ENCODE measurements at regions not wholly inside any gene's neighbourhood (a gene's known extent, or its start where the extent isn't known, plus 50 kb on each side); places are given as distances from the start of the nearest gene placed in this dataset.
"Not testable (repeated sequence)": the region's sequence is repeated elsewhere in the genome, so short reads cannot be mapped to it uniquely, and the experiment has no call there.

GRCh38 chr5:42242210-42242609 lies 181.0 kb upstream of the GHR start:
- DNase-seq = no peak

DNA sequence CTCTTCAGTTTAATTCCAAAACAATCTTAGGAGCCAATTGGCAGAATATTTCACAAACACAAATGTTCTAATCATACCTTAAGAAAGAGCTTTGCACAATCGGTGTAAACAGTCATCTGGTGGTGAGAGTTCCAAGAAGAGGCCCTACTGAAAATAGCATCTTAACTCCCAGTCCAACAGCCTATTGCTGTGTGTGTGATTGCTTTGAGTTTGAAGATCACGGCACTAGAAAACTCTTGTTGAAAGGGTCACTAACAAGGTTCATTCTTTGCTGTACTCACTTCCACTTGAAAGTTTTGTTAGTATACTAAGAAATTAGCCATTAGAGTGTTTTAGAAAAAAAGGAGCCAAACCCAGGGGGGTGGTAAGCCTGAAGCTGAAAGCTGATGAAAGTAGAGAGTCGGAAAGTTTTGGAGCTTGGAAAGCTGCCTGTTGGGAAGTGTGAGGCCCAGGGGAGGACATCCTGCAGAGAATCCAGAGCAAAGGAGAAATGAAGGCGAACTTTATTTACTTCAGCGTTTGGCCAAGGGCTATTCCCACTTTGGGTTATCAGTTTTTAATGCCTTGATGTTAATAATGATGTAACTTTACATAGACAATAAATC lies 180.3 kb upstream of the GHR start:
- no peak for DNase-seq

- DNase-seq = no peak
Observed at GRCh38 chr5:42252306-42252705, 170.9 kb upstream of the GHR start.

DNA sequence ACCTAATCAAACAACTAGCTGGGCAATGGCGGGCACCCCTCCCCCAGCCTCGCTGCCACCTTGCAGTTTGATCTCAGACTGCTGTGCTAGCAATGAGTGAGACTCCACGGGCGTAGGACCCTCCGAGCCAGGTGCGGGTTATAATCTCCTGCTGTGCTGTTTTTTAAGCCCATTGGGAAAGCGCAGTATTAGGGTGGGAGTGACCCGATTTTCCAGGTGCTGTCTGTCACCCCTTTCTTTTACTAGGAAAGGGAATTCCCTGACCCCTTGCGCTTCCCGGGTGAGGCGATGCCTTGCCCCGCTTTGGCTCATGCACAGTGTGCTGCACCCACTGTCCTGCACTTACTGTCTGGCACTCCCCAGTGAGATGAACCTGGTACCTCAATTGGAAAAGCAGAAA lies 163.3 kb upstream of the GHR start:
- DNase-seq = not testable (repeated sequence)

DNA sequence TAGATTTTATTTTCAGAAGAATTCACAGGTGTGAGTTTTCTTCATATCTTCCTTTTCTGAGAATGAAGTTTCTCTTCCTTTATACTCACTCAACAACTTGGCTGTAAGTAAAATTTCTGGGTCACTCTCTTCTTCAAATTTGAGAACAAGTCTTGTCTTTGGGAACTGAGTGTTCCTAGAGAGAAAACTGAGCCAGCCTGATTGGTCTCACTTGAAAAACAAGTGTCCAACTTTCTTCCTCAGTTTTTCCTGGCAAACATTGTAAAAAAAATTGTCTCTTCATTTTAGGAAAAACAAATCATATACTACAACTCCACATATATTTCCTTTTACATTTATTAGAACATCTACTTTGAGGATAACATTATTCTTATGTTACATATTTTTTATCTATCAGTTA lies 156.1 kb upstream of the GHR start:
- DNase-seq = no peak

- DNase-seq = not testable (repeated sequence)
Observed at GRCh38 chr5:42268170-42268569, 155.1 kb upstream of the GHR start.

DNA sequence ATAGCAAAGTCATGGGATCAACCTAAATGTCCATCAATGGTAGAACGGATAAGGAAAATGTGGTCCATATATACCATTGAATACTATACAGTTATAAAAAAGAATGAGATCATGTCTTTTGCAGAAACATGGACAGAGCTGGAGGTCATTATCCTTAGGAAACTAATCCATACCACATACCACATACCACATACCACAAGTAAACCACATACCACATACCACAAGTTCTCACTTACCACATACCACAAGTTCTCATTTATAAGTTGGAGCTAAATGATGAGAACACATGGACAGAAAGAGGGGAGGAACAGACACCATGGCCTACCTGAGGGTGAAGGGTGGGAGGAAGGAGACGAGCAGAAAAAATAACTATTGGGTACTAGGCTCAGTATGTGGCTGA lies 154.6 kb upstream of the GHR start:
- no peak for DNase-seq

DNA sequence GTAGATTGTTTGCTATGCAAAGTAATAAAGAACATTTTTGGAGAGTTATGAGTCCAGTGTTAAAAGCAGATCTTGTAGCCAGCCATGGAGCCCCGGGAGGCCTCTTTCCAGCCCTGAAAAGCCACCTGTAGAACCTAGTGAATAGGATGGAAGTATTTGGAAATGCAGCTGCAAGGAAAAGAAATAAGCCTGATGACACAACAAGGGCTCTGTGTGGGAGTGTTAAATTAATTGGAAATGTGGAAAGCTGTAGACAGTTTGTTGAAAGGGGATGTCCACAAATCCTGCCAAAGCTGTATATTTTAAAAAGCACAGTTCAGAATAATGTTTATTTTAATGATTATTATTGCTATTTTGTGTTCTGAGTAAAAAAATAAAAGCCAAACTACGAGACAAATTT lies 152.5 kb upstream of the GHR start:
- no peak for DNase-seq

- peak; percentile 5 for DNase-seq
Observed at GRCh38 chr5:42274913-42275312, 148.3 kb upstream of the GHR start.

DNA sequence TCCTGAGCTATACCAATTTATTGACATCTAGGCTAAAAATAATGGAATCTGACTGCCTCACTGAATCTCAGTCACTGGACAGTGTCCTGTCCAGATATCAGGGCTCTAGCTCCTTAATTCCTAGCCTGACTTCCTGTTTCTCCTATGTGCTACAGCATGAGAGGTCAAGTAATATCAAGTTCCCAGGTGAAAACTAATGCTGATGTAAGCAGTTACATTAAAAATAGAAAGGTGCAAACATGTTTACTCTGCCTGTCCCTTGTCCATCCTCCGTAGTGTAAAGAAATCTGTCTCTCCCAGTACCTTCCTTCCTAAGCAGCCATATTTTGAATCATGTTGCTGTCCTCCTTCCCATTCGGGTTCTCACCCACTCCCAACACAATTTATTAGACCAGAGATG lies 145.9 kb upstream of the GHR start:
- DNase-seq = no peak

DNA sequence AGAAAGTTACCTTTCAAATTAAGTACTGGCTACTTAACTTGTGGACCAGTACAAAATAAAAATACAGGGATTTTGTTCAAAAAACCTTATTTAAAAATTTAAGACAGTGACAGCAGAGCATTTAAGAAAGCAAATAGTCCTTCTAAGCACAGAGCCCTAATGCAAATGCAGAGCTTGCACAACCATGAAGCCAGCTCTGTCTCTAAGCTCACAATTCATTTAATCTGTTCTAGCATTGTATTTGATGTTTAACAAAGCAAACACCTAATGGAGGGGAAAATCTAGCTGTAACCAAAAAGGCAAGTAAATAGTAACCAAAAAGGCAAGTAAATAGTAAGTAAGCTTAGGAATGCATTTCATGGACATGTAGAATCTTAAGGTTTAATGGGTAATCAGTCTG lies 138.7 kb upstream of the GHR start:
- DNase-seq = no peak

GRCh38 chr5:42285230-42285629 lies 138.0 kb upstream of the GHR start:
- DNase-seq = no peak

GRCh38 chr5:42300496-42300895 lies 122.7 kb upstream of the GHR start:
- DNase-seq = no peak

- peak; percentile 4 for DNase-seq
Observed at GRCh38 chr5:42301349-42301748, 121.9 kb upstream of the GHR start.

- DNase-seq = no peak
Observed at GRCh38 chr5:42302186-42302585, 121.1 kb upstream of the GHR start.

DNA sequence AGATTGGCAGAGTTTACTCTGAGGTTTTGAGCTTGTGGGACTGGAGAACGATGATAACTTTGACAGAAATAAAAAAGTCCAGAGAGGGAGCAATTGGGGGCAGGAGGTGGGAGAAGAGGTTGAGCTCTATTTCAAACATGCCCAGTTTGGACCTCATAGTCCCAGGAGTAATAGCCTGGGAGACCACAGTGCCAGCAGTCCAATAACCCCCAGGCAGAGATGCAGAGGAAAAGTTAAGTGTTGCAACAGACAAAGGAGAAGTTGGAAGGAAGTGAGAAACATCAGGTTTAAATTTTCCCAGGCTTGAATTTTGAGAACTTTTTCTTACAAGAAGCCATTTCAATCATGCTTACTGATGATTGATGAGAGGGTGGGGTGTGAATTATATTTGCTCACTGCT lies 117.0 kb upstream of the GHR start:
- no peak for DNase-seq

DNA sequence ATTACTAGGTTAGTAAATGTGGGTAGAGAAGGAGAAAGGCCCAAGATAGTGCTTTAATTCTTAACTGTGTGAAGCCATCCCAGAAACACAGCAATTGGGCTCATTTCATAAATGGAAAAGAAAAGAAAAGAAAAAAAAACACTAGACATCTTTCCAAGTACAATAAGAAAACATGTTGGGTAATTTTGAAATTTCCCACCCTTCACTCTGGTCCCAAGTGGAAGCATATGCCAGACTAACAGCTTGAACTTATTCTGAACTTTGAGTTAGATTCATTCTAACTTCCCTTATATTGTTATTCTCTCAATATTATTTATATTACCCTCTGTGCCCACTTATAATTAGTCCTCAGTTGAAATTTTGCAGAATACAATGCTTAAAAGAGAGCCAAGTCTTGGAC lies 113.4 kb upstream of the GHR start:
- DNase-seq = no peak

DNA sequence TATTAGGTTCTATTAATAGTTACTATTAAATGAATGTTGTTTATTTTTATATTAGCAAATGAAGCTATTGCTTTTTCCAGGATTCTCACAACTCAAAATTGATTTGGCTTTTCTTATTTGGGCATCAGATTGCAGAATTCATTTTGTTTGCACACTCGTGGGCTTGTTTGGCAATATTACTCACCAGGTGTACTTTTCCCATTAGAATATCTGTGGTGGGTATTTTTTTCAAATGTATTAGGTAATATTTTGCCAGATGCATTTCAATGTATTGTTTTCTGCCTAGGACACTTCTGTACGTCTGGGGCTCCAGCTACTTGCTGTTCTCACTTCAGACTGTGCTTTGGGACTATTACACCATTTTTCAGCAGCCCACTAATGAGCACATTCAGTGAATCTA lies 108.0 kb upstream of the GHR start:
- no peak for DNase-seq

DNA sequence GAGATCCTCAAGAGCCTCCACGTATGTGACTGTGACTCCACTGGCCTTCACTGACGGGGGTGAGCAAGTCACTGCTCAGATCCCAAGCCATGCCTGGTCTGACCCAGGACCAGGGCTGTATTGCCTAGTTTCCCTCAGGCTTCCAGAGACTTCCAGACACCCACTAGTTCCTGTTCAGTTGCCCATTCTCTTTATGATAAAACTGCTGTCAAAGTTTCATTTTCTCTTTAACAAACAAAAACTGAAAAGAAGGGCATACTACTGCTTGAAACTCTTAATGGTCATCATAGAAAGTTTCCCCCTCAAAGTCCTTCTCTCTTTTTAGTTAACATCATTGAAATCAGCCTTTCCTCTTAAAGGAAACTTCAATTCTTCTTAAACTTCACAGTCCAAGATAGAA lies 105.7 kb upstream of the GHR start:
- DNase-seq = no peak

DNA sequence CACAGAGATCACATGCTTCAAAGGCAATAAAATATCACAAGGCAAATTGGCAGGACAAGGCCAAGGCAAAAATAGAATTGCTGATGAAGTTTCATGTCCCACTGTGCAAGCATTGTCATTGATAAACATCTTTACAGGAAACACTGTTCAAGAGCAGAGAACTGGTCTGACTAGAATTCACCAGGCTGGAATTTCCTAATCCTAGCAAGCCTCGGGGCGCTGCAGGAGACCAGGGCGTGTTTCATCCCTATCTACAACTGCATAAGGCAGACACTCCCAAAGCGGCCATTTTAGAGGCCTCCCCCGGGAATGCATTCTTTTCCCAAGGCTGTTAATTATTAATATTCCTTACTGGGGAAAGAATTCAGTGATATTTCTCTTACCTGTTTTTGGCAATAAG lies 103.7 kb upstream of the GHR start:
- not testable (repeated sequence) for DNase-seq

DNA sequence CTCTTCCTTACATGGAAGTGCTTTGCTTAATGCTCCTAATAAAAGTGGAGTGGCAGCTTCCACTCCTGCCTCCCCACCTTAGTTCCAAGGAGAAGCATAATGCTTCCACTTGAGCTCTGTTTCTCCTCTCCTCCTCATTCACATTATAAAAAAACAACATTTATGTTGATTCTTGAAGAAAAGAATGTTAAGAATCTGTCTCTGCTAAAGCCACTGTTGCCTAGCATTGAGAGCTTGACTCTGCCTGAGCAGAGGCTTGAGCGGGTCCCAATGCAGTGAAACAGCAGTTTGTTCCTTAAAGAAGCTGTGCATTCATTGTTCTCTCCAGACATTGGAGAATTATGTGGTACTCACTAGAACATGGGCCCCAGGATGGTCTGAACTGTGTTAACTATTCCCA lies 101.5 kb upstream of the GHR start:
- peak; percentile 23 for DNase-seq

- no peak for DNase-seq
Observed at GRCh38 chr5:42337143-42337542, 86.1 kb upstream of the GHR start.

DNA sequence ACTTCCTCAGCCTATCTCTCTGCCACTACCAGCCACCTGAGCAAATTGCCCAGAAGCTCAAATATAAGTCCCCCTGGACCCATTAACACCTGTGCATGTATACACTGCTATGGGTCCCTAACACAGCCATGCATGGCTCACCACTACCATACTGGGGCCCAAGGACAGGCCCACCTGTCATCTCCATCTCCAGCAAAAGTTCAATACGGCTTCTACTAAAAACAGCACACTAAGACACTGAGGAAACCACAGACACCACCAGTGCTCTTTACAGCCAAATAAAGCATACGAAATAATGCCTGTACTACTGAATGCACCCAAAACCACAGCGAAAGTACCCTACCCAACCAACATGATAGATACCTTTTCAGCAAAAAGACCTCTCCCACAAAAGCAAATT lies 85.6 kb upstream of the GHR start:
- no peak for DNase-seq

GRCh38 chr5:42338136-42338535 lies 85.1 kb upstream of the GHR start:
- DNase-seq = no peak

GRCh38 chr5:42349163-42349562 lies 74.1 kb upstream of the GHR start:
- DNase-seq = no peak
